ENCODE measurements at regions not wholly inside any gene's neighbourhood (a gene's known extent, or its start where the extent isn't known, plus 50 kb on each side); places are given as distances from the start of the nearest gene placed in this dataset.
"Not testable (repeated sequence)": the region's sequence is repeated elsewhere in the genome, so short reads cannot be mapped to it uniquely, and the experiment has no call there.

- intact Hi-C loops (cut with micrococcal nuclease; ENCODE audit: unreplicated experiment), result no loop called here
- TF ChIP-seq CTCF (IDR thresholded peaks at IDR 0.05; ENCODE audit: unreplicated experiment), result no peak
- CTCF ChIA-PET, result no interaction called here
- H3K27ac Mint-ChIP-seq (ENCODE audit: unreplicated experiment), result no peak overlapping the region
- H3K36me3 Mint-ChIP-seq (ENCODE audit: insufficient read depth, unreplicated experiment), result no peaks in the 10 kb centered on the region
- DNase-seq, result no peak
- BruUV-seq (replicated peaks), result no TSS peak
- no peaks in the 10 kb centered on the region for H3K4me1 Mint-ChIP-seq (ENCODE audit: low read depth, unreplicated experiment)
- peaks cover 11% of the 10 kb centered on the region for H3K9me3 Mint-ChIP-seq (ENCODE audit: low read depth, unreplicated experiment)
- no peaks in the 10 kb centered on the region for H3K27me3 Mint-ChIP-seq (ENCODE audit: unreplicated experiment)
- no peak overlapping the region for H3K4me3 Mint-ChIP-seq (ENCODE audit: low read depth, unreplicated experiment)
Observed at GRCh38 chr2:76180676-76181075, 470.0 kb upstream of the GCFC2 start.

GRCh38 chr2:76178610-76179009, 467.9 kb upstream of the GCFC2 start:
- intact Hi-C loops (cut with micrococcal nuclease; ENCODE audit: unreplicated experiment), result no loop called here
- Mint-ChIP-seq H3K36me3 (ENCODE audit: insufficient read depth, unreplicated experiment) (no peaks in the 10 kb centered on the region), H3K9me3 (ENCODE audit: low read depth, unreplicated experiment) (peaks cover 23% of the 10 kb centered on the region), H3K4me1 (ENCODE audit: low read depth, unreplicated experiment) (no peaks in the 10 kb centered on the region), H3K27me3 (ENCODE audit: unreplicated experiment) (no peaks in the 10 kb centered on the region), H3K27ac (ENCODE audit: unreplicated experiment) (no peak overlapping the region), H3K4me3 (ENCODE audit: low read depth, unreplicated experiment) (no peak overlapping the region)
- CTCF ChIA-PET, result no interaction called here
- BruUV-seq (replicated peaks), result no TSS peak
- no peak for TF ChIP-seq CTCF (IDR thresholded peaks at IDR 0.05; ENCODE audit: unreplicated experiment)
- DNase-seq, result no peak

- TF ChIP-seq CTCF (IDR thresholded peaks at IDR 0.05; ENCODE audit: unreplicated experiment), result no peak
- DNase-seq, result no peak
- BruUV-seq (replicated peaks), result no TSS peak
- CTCF ChIA-PET, result no interaction called here
- Mint-ChIP-seq H3K27ac (ENCODE audit: unreplicated experiment) (no peak overlapping the region), H3K4me1 (ENCODE audit: low read depth, unreplicated experiment) (no peaks in the 10 kb centered on the region), H3K4me3 (ENCODE audit: low read depth, unreplicated experiment) (no peak overlapping the region), H3K9me3 (ENCODE audit: low read depth, unreplicated experiment) (peaks cover 21% of the 10 kb centered on the region), H3K27me3 (ENCODE audit: unreplicated experiment) (no peaks in the 10 kb centered on the region), H3K36me3 (ENCODE audit: insufficient read depth, unreplicated experiment) (no peaks in the 10 kb centered on the region)
- intact Hi-C loops (cut with micrococcal nuclease; ENCODE audit: unreplicated experiment), result no loop called here
Observed at GRCh38 chr2:76175295-76175694, 464.6 kb upstream of the GCFC2 start.

- no peak for DNase-seq
- intact Hi-C loops (cut with micrococcal nuclease; ENCODE audit: unreplicated experiment), result no loop called here
- no peak for TF ChIP-seq CTCF (IDR thresholded peaks at IDR 0.05; ENCODE audit: unreplicated experiment)
- peaks cover 21% of the 10 kb centered on the region for H3K9me3 Mint-ChIP-seq (ENCODE audit: low read depth, unreplicated experiment)
- CTCF ChIA-PET, result no interaction called here
- H3K4me1 Mint-ChIP-seq (ENCODE audit: low read depth, unreplicated experiment), result no peaks in the 10 kb centered on the region
- H3K27ac Mint-ChIP-seq (ENCODE audit: unreplicated experiment), result no peak overlapping the region
- H3K4me3 Mint-ChIP-seq (ENCODE audit: low read depth, unreplicated experiment), result no peak overlapping the region
- no peaks in the 10 kb centered on the region for H3K36me3 Mint-ChIP-seq (ENCODE audit: insufficient read depth, unreplicated experiment)
- BruUV-seq (replicated peaks), result no TSS peak
- no peaks in the 10 kb centered on the region for H3K27me3 Mint-ChIP-seq (ENCODE audit: unreplicated experiment)
Observed at GRCh38 chr2:76174505-76174904, 463.8 kb upstream of the GCFC2 start.

GRCh38 chr2:76173206-76173605, 462.5 kb upstream of the GCFC2 start:
- DNase-seq; H3K27me3 Mint-ChIP-seq (ENCODE audit: unreplicated experiment); CTCF ChIA-PET; H3K27ac Mint-ChIP-seq (ENCODE audit: unreplicated experiment); H3K4me1 Mint-ChIP-seq (ENCODE audit: low read depth, unreplicated experiment); H3K36me3 Mint-ChIP-seq (ENCODE audit: insufficient read depth, unreplicated experiment); intact Hi-C loops (cut with micrococcal nuclease; ENCODE audit: unreplicated experiment); BruUV-seq (replicated peaks); H3K4me3 Mint-ChIP-seq (ENCODE audit: low read depth, unreplicated experiment): not testable (repeated sequence)
- H3K9me3 Mint-ChIP-seq (ENCODE audit: low read depth, unreplicated experiment), result peaks cover 13% of the 10 kb centered on the region

- H3K4me1 Mint-ChIP-seq (ENCODE audit: low read depth, unreplicated experiment); DNase-seq; H3K27ac Mint-ChIP-seq (ENCODE audit: unreplicated experiment); H3K4me3 Mint-ChIP-seq (ENCODE audit: low read depth, unreplicated experiment); H3K36me3 Mint-ChIP-seq (ENCODE audit: insufficient read depth, unreplicated experiment); BruUV-seq (replicated peaks); intact Hi-C loops (cut with micrococcal nuclease; ENCODE audit: unreplicated experiment); CTCF ChIA-PET; H3K27me3 Mint-ChIP-seq (ENCODE audit: unreplicated experiment): not testable (repeated sequence)
- peaks cover 13% of the 10 kb centered on the region for H3K9me3 Mint-ChIP-seq (ENCODE audit: low read depth, unreplicated experiment)
Observed at GRCh38 chr2:76172154-76172595, 461.5 kb upstream of the GCFC2 start.

Measured in Calu3 (cell line).